H1 (cell line): ENCODE measurements at regions not wholly inside any gene's neighbourhood (a gene's known extent, or its start where the extent isn't known, plus 50 kb on each side); places are given as distances from the start of the nearest gene placed in this dataset.

Experiments used
- ASH2L ChIP-seq: fragments of 200-600, 300-600 bp; sonication (generic); IDR thresholded peaks from one replicate; pipeline ENCODE4 v1.7.1; 2017; ENCODE audit warnings: low read length
- JUND ChIP-seq: IDR thresholded peaks from 2 replicates; pipeline ENCODE4 v1.6.1; 2011; ENCODE audit warnings: mild to moderate bottlenecking, improper control_type of control experiment, low read length
- KDM5A ChIP-seq: fragments of 200-600 bp; IDR thresholded peaks from 2 replicates; pipeline ENCODE4 v1.7.1; 2012; ENCODE audit warnings: mild to moderate bottlenecking, low read length, inconsistent platforms, mixed read lengths
- TF ChIP-seq, protein P1 (sequence below): fragments of 300-600 bp; sonication (generic); IDR thresholded peaks from 2 replicates; pipeline ENCODE4 v1.7.1; 2012; ENCODE audit warnings: low read length, moderate library complexity, mild to moderate bottlenecking, inconsistent platforms; ENCODE audit not compliant: insufficient replicate concordance

DNA sequence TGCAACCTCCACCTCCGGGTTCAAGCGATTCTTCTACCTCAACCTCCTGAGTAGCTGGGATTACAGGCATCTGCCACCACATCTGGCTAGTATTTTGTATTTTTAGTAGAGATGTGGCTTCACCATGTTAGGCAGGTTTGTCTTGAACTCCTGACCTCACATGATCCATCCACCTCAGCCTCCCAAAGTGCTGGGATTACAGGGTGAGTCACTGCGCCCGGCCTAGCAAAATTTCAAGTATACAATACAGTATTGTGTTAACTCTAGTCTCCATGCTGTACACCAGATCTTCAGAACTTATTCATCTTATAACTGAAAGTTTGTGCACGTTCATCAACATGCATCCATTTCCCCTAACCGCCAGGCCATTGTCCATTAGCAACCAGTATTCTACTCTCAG lies 115.1 kb upstream of the MDGA2 start (continued):
- TF ChIP-seq, protein P1, sequence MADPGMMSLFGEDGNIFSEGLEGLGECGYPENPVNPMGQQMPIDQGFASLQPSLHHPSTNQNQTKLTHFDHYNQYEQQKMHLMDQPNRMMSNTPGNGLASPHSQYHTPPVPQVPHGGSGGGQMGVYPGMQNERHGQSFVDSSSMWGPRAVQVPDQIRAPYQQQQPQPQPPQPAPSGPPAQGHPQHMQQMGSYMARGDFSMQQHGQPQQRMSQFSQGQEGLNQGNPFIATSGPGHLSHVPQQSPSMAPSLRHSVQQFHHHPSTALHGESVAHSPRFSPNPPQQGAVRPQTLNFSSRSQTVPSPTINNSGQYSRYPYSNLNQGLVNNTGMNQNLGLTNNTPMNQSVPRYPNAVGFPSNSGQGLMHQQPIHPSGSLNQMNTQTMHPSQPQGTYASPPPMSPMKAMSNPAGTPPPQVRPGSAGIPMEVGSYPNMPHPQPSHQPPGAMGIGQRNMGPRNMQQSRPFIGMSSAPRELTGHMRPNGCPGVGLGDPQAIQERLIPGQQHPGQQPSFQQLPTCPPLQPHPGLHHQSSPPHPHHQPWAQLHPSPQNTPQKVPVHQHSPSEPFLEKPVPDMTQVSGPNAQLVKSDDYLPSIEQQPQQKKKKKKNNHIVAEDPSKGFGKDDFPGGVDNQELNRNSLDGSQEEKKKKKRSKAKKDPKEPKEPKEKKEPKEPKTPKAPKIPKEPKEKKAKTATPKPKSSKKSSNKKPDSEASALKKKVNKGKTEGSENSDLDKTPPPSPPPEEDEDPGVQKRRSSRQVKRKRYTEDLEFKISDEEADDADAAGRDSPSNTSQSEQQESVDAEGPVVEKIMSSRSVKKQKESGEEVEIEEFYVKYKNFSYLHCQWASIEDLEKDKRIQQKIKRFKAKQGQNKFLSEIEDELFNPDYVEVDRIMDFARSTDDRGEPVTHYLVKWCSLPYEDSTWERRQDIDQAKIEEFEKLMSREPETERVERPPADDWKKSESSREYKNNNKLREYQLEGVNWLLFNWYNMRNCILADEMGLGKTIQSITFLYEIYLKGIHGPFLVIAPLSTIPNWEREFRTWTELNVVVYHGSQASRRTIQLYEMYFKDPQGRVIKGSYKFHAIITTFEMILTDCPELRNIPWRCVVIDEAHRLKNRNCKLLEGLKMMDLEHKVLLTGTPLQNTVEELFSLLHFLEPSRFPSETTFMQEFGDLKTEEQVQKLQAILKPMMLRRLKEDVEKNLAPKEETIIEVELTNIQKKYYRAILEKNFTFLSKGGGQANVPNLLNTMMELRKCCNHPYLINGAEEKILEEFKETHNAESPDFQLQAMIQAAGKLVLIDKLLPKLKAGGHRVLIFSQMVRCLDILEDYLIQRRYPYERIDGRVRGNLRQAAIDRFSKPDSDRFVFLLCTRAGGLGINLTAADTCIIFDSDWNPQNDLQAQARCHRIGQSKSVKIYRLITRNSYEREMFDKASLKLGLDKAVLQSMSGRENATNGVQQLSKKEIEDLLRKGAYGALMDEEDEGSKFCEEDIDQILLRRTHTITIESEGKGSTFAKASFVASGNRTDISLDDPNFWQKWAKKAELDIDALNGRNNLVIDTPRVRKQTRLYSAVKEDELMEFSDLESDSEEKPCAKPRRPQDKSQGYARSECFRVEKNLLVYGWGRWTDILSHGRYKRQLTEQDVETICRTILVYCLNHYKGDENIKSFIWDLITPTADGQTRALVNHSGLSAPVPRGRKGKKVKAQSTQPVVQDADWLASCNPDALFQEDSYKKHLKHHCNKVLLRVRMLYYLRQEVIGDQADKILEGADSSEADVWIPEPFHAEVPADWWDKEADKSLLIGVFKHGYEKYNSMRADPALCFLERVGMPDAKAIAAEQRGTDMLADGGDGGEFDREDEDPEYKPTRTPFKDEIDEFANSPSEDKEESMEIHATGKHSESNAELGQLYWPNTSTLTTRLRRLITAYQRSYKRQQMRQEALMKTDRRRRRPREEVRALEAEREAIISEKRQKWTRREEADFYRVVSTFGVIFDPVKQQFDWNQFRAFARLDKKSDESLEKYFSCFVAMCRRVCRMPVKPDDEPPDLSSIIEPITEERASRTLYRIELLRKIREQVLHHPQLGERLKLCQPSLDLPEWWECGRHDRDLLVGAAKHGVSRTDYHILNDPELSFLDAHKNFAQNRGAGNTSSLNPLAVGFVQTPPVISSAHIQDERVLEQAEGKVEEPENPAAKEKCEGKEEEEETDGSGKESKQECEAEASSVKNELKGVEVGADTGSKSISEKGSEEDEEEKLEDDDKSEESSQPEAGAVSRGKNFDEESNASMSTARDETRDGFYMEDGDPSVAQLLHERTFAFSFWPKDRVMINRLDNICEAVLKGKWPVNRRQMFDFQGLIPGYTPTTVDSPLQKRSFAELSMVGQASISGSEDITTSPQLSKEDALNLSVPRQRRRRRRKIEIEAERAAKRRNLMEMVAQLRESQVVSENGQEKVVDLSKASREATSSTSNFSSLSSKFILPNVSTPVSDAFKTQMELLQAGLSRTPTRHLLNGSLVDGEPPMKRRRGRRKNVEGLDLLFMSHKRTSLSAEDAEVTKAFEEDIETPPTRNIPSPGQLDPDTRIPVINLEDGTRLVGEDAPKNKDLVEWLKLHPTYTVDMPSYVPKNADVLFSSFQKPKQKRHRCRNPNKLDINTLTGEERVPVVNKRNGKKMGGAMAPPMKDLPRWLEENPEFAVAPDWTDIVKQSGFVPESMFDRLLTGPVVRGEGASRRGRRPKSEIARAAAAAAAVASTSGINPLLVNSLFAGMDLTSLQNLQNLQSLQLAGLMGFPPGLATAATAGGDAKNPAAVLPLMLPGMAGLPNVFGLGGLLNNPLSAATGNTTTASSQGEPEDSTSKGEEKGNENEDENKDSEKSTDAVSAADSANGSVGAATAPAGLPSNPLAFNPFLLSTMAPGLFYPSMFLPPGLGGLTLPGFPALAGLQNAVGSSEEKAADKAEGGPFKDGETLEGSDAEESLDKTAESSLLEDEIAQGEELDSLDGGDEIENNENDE, result no peak
- TF ChIP-seq KDM5A, result no peak
- no peak for TF ChIP-seq ASH2L
- TF ChIP-seq JUND, result no peak
- TF ChIP-seq, all 59 proteins: peak for 0
